Neuronal stem cell (in vitro differentiated cells): ENCODE measurements at regions not wholly inside any gene's neighbourhood (a gene's known extent, or its start where the extent isn't known, plus 50 kb on each side); places are given as distances from the start of the nearest gene placed in this dataset.

Source experiments
- DNase-seq: peaks from one replicate; pipeline ENCODE4 v3.0.0-alpha.2; 2013; ENCODE audit warnings: low spot score
- H2AFZ ChIP-seq: one replicate; pipeline ENCODE4 v1.6.1; 2013; ENCODE audit warnings: mild to moderate bottlenecking, low read length, inconsistent platforms
- H2AK5ac ChIP-seq: 2 replicates; pipeline ENCODE4 v1.6.1; 2013; ENCODE audit warnings: low read depth, mild to moderate bottlenecking, inconsistent platforms, low read length, moderate library complexity, mixed read lengths
- H2BK120ac ChIP-seq: 2 replicates; pipeline ENCODE4 v1.6.1; 2013; ENCODE audit warnings: low read depth, mild to moderate bottlenecking, inconsistent platforms, low read length, moderate library complexity, mixed read lengths
- H2BK12ac ChIP-seq: one replicate; pipeline ENCODE4 v1.6.1; 2013; ENCODE audit warnings: low read length, inconsistent platforms
- H2BK15ac ChIP-seq: 2 replicates; pipeline ENCODE4 v1.6.1; 2013; ENCODE audit warnings: mild to moderate bottlenecking, low read length, inconsistent platforms, mixed read lengths
- H2BK5ac ChIP-seq: one replicate; pipeline ENCODE4 v1.6.1; 2013; ENCODE audit warnings: inconsistent platforms, mild to moderate bottlenecking, low read length, moderate library complexity
- H3K14ac ChIP-seq: one replicate; pipeline ENCODE4 v1.6.1; 2013; ENCODE audit warnings: low read length, inconsistent platforms
- H3K18ac ChIP-seq: 2 replicates; pipeline ENCODE4 v1.6.1; 2013; ENCODE audit warnings: low read length, inconsistent platforms
- H3K23ac ChIP-seq: 2 replicates; pipeline ENCODE4 v1.6.1; 2013; ENCODE audit warnings: low read depth, mild to moderate bottlenecking, mixed read lengths, low read length, inconsistent platforms; ENCODE audit not compliant: poor library complexity
- H3K27ac ChIP-seq: replicated peaks from 3 replicates; pipeline ENCODE4 v1.5.1; 2013; ENCODE audit warnings: low read length, inconsistent platforms
- H3K27me3 ChIP-seq, 3 experiments: 2 replicates each; pipeline ENCODE4 v1.6.1; 2013; ENCODE audit warnings: low read length in 3 of 3, mild to moderate bottlenecking in 2 of 3, inconsistent platforms in 1 of 3, low read depth in 1 of 3, mixed read lengths in 1 of 3, moderate library complexity in 1 of 3; ENCODE audit not compliant: control insufficient read depth in 3 of 3, insufficient read depth in 3 of 3
- H3K36me3 ChIP-seq, 2 donors: replicated peaks in 1 of 2; 2 replicates each; pipeline ENCODE4 v1.6.1; 2013; ENCODE audit warnings: low read length in 2 of 2; ENCODE audit not compliant: control insufficient read depth in 2 of 2, insufficient read depth in 2 of 2
- H3K4ac ChIP-seq: 2 replicates; pipeline ENCODE4 v1.6.1; 2013; ENCODE audit warnings: inconsistent platforms, mild to moderate bottlenecking, low read length, moderate library complexity
- H3K4me1 ChIP-seq, 2 donors: 1 replicate in 1 of 2; 2 replicates in 1 of 2; pipeline ENCODE4 v1.6.1; 2013; ENCODE audit warnings: low read length in 2 of 2, low read depth in 1 of 2; ENCODE audit not compliant: control insufficient read depth in 2 of 2, insufficient read depth in 1 of 2
- H3K4me2 ChIP-seq: one replicate; pipeline ENCODE4 v1.6.1; 2013; ENCODE audit warnings: mild to moderate bottlenecking, low read length, inconsistent platforms; ENCODE audit not compliant: insufficient read depth, poor library complexity, severe bottlenecking
- H3K4me3 ChIP-seq, 2 donors: 2 replicates each; pipeline ENCODE4 v1.5.1; 2013; ENCODE audit warnings: low read length in 2 of 2, mild to moderate bottlenecking in 2 of 2, inconsistent platforms in 1 of 2, moderate library complexity in 1 of 2
- H3K79me1 ChIP-seq: one replicate; pipeline ENCODE4 v1.6.1; 2013; ENCODE audit warnings: low read depth, mild to moderate bottlenecking, inconsistent platforms, low read length, moderate library complexity
- H3K9ac ChIP-seq: one replicate; pipeline ENCODE4 v1.6.1; 2013; ENCODE audit warnings: mild to moderate bottlenecking, low read depth, low read length, inconsistent platforms; ENCODE audit not compliant: poor library complexity
- H3K9me3 ChIP-seq, 2 donors: replicated peaks in 1 of 2; 2 replicates each; pipeline versions ENCODE3 to v1.6.1; 2013; ENCODE audit warnings: low read length in 2 of 2, mild to moderate bottlenecking in 2 of 2, inconsistent platforms in 1 of 2, low read depth in 1 of 2, mixed read lengths in 1 of 2, moderate library complexity in 1 of 2; ENCODE audit not compliant: control insufficient read depth in 2 of 2, insufficient read depth in 1 of 2
- H4K8ac ChIP-seq: one replicate; pipeline ENCODE4 v1.6.1; 2013; ENCODE audit warnings: low read depth, mild to moderate bottlenecking, inconsistent platforms, low read length, moderate library complexity
- H4K91ac ChIP-seq: one replicate; pipeline ENCODE4 v1.6.1; 2013; ENCODE audit warnings: low read length, low read depth, mild to moderate bottlenecking, inconsistent platforms; ENCODE audit not compliant: poor library complexity
- WGBS, 2 donors: extraction: QIAGEN DNeasy Blood & Tissue Kit; methylation state at CpG; one replicate each; pipeline ENCODE4 v1.1.7; 2013; ENCODE audit warnings: missing lambda C conversion rate in 2 of 2, mixed read lengths in 1 of 2; ENCODE audit not compliant: insufficient read length in 2 of 2, insufficient replicate concordance in 1 of 2; ENCODE audit errors: extremely low coverage in 2 of 2; 5-methylcytosine and 5-hydroxymethylcytosine counted together

DNA sequence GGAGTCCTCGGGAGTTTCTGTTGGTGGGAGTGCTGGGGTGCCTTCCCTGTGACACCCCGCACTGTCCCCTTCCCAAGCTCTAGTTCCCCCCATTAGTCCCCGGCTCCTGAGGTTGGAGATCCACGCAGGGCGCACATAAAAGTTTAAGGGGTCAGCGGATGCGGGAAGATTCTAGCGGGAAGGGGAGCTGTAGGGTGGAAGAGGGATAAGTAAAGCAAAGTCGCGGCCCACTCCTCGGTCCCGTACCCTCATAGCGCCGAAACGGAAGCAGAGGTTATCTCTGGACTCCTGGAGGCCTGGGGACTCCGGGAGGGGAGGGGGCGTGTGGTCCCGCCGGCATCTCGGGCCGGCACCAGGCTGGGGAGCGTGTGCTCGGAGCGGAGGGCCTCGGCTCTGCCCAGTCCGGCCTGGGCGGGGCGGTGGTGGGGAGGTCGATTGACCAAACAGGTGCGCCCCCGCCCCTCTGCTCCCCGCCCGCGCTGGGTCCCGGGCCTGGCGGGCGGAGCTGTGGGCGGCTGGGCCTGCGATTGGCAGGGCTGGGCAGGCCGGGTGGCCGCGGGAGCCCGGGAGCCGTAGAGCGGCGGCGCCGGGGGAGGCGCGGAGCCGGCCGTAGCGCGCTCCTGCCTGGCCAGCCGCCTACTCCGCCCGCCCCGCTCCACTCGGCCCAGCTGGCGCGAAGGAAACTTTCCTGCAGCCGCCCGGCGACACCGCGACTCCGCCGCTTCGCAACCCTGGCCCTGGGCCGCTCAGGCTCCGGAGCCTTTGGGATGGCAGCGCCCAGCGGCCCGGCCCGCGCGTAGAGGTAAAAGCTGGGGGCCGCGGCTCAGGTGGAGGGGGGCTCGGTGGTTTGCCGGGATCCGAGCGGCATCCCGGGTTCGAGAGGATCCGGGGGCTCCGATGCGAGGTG, 52.2 kb upstream of the DAB2IP start:
- H4K8ac ChIP-seq = no peak overlapping the region
- no peak overlapping the region for H3K4ac ChIP-seq
- H2BK120ac ChIP-seq = peak overlapping the region; percentile 19
- H4K91ac ChIP-seq = no peak overlapping the region
- peak overlapping the region; percentile 78 for H2BK15ac ChIP-seq
- H3K79me1 ChIP-seq = peaks cover 2% of the 10 kb centered on the region
- H2AFZ ChIP-seq = peak overlapping the region; percentile 93
- H3K36me3 ChIP-seq = no peaks in the 10 kb centered on the region
- H3K4me1 ChIP-seq = peaks cover 12 to 14% of the 10 kb centered on the region in 2 donors
- WGBS, 2 donors = no CpG with 5 or more reads among the region's 88 CpGs
- H2BK5ac ChIP-seq = peak overlapping the region; percentile 97
- peak overlapping the region; percentile 18 for H2BK12ac ChIP-seq
- H3K27me3 ChIP-seq = peaks cover 0 to 66% (median 7%) of the 10 kb centered on the region in 3 experiments
- peak overlapping the region; percentile 95 for H3K4me2 ChIP-seq
- DNase-seq = peak; percentile 84
- H3K4me3 ChIP-seq = peak overlapping the region; percentile 52 to 94
- peaks cover 3 to 10% of the 10 kb centered on the region in 2 donors for H3K9me3 ChIP-seq
- H3K27ac ChIP-seq = peak overlapping the region; percentile 98
- peak overlapping the region; percentile 98 for H3K18ac ChIP-seq
- peak overlapping the region; percentile 29 for H3K23ac ChIP-seq
- peak overlapping the region; percentile 47 for H3K14ac ChIP-seq
- H2AK5ac ChIP-seq = peak overlapping the region; percentile 88
- peak overlapping the region; percentile 87 for H3K9ac ChIP-seq

DNA sequence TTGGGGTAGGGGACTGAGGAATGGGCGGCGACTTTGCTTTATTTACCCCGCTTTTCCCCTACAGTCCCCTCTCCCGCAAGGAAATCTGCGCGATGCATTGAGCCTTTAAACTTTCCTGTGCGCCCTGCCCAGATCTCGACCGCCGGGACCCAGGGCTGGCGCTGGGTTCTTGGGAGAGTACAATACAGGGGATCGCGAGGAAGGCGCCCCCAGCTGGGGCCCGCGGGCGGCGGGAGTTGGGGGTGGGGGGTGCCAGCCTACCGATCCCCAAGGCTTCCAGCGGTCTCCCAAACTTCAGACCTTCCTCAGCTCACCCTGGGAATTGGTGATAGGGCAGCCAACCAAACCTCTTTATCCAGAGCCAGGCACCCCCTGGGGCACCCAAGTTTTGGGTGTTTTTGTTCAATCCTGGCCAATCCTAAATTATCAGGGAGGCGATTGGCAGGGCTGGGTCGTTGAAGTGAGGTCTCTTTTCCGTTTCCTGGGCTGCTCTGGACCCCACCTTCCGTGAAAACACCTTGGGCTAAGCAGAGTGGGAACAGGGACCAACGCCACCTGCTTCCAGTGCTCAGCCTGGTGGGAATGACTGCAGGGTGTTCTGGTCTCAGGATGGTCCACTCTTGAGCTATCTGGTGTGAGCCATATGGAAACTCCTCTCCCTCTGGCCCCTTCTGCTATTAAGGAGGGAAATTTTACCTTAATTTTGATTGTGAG, 51.4 kb upstream of the DAB2IP start:
- no peak for DNase-seq
- Histone ChIP-seq H2BK120ac (peak overlapping the region; percentile 19), H3K4me3 (peak overlapping the region; percentile 52 to 94), H3K9me3 (peaks cover 3 to 10% of the 10 kb centered on the region in 2 donors), H3K14ac (peak overlapping the region; percentile 47), H2BK5ac (no peak overlapping the region), H2BK15ac (peak overlapping the region; percentile 23), H3K27me3 (peaks cover 0 to 64% (median 7%) of the 10 kb centered on the region in 3 experiments), H3K27ac (no peak overlapping the region), H3K23ac (no peak overlapping the region), H3K79me1 (peaks cover 2% of the 10 kb centered on the region), H2BK12ac (no peak overlapping the region), H2AK5ac (peak overlapping the region; percentile 23), H3K9ac (peak overlapping the region; percentile 87), H3K4ac (no peak overlapping the region), H3K18ac (peak overlapping the region; percentile 93), H3K4me1 (peaks cover 12 to 20% of the 10 kb centered on the region in 2 donors), H4K8ac (no peak overlapping the region), H2AFZ (peak overlapping the region; percentile 93), H3K4me2 (peak overlapping the region; percentile 95), H4K91ac (no peak overlapping the region), H3K36me3 (no peaks in the 10 kb centered on the region)
- no CpG with 5 or more reads among the region's 25 CpGs for WGBS, 2 donors

DNA sequence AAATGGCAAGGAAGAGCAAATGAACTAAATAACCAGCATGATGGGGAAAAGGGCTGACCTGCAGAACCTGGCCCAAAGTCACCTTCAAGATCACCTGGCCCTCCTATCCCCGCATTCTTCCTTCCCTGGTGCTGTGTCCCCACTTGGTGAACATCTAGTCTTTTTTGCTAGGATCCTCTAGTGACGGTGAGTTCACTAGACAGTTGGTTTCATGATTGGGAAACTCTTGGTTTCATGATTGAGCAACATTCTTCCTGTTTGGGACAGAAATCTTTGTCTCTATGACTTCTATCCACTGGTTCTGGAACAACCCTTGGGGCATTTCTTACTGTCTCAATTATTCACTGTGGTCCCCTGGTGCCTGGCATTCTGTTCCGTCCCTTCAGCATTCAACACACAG, 50.2 kb upstream of the DAB2IP start:
- H3K14ac ChIP-seq = no peak overlapping the region
- no peak overlapping the region for H4K91ac ChIP-seq
- H3K4ac ChIP-seq = no peak overlapping the region
- H2BK12ac ChIP-seq = no peak overlapping the region
- no peak overlapping the region for H3K18ac ChIP-seq
- no peak overlapping the region for H3K9ac ChIP-seq
- H3K27me3 ChIP-seq = peaks cover 0 to 64% (median 7%) of the 10 kb centered on the region in 3 experiments
- H3K27ac ChIP-seq = no peak overlapping the region
- H3K4me2 ChIP-seq = no peak overlapping the region
- H2AK5ac ChIP-seq = no peak overlapping the region
- no peak overlapping the region for H2AFZ ChIP-seq
- WGBS, 2 donors = no CpG with 5 or more reads among the region's 3 CpGs
- H3K9me3 ChIP-seq = peaks cover 3 to 10% of the 10 kb centered on the region in 2 donors
- no peak overlapping the region for H3K4me3 ChIP-seq
- H3K23ac ChIP-seq = no peak overlapping the region
- H2BK5ac ChIP-seq = no peak overlapping the region
- peaks cover 2% of the 10 kb centered on the region for H3K79me1 ChIP-seq
- no peak overlapping the region for H4K8ac ChIP-seq
- H3K4me1 ChIP-seq = peaks cover 12 to 20% of the 10 kb centered on the region in 2 donors
- no peak for DNase-seq
- no peaks in the 10 kb centered on the region for H3K36me3 ChIP-seq
- no peak overlapping the region for H2BK120ac ChIP-seq
- H2BK15ac ChIP-seq = no peak overlapping the region
